Transverse colon (tissue), 4 donors: ENCODE measurements at regions not wholly inside any gene's neighbourhood (a gene's known extent, or its start where the extent isn't known, plus 50 kb on each side); places are given as distances from the start of the nearest gene placed in this dataset.

Experiments
- POLR2AphosphoS5 ChIP-seq, 3 donors: sonication (generic); formaldehyde crosslinking; IDR thresholded peaks; one replicate each; pipeline ENCODE4 v1.6.1; 2016; ENCODE audit warnings: antibody characterized with exemption in 3 of 3
- TF ChIP-seq, protein P1 (sequence below), 5 experiments: fragments of 200-600 bp in 3 of 5; fragments of 450-650 bp in 2 of 5; sonication (generic) in 3 of 5; IDR thresholded peaks; 1 replicate in 2 of 5; 2 replicates in 3 of 5; pipeline ENCODE4 v1.5.1; 2016 to 2017; ENCODE audit warnings: antibody characterized with exemption in 5 of 5, inconsistent platforms in 3 of 5, mild to moderate bottlenecking in 2 of 5, moderate library complexity in 1 of 5

DNA sequence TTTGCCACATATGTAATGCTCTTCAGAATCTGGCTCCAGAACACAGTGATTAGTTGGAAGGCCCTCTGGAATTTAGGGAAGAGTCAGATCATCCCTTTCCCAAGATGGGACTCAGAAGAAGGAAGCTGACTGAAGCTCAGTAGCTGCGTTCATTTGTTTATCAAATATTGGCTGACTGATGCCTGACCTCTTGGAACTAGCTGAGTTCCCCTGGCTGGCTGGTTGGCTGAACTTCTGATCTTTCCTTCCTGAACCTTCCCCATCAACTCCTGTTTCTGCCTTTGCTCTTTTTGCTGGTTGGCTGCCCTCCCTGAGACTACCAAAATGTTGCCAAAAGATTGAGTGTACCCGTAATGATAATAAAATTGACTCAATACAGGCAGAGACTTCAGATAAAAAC, 866.5 kb upstream of the INTU start:
- TF ChIP-seq, protein P1, sequence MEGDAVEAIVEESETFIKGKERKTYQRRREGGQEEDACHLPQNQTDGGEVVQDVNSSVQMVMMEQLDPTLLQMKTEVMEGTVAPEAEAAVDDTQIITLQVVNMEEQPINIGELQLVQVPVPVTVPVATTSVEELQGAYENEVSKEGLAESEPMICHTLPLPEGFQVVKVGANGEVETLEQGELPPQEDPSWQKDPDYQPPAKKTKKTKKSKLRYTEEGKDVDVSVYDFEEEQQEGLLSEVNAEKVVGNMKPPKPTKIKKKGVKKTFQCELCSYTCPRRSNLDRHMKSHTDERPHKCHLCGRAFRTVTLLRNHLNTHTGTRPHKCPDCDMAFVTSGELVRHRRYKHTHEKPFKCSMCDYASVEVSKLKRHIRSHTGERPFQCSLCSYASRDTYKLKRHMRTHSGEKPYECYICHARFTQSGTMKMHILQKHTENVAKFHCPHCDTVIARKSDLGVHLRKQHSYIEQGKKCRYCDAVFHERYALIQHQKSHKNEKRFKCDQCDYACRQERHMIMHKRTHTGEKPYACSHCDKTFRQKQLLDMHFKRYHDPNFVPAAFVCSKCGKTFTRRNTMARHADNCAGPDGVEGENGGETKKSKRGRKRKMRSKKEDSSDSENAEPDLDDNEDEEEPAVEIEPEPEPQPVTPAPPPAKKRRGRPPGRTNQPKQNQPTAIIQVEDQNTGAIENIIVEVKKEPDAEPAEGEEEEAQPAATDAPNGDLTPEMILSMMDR (IDR thresholded peaks at IDR 0.05): no peak
- TF ChIP-seq POLR2AphosphoS5 (IDR thresholded peaks at IDR 0.05): no peak
